IMR-90 (cell line): ENCODE measurements at regions not wholly inside any gene's neighbourhood (a gene's known extent, or its start where the extent isn't known, plus 50 kb on each side); places are given as distances from the start of the nearest gene placed in this dataset.
"Not testable (repeated sequence)": the region's sequence is repeated elsewhere in the genome, so short reads cannot be mapped to it uniquely, and the experiment has no call there.

Experiments
- ATAC-seq: fragments of 200-7000 bp; cut with Tn5 transposase; 2 replicates; pipeline ENCODE4 v1.9.1; 2020; ENCODE audit warnings: low read depth, mild to moderate bottlenecking, moderate library complexity
- BruUV-seq: library from RNA; stranded (reverse); fragments of 400-500 nt; replicated peaks from 2 replicates; lab custom pipeline; 2021; lab: Mats Ljungman, UMichigan
- CTCF ChIA-PET: fragments of 300-600 bp; formaldehyde crosslinking; extraction: SDS; loops from one replicate; lab custom pipeline; 2021; ENCODE audit warnings: antibody characterized with exemption; lab: Yijun Ruan, JAX
- POLR2A ChIA-PET: fragments of 300-600 bp; sonication (Branson Sonifier 250); formaldehyde crosslinking; loops from one replicate; lab custom pipeline; 2022; ENCODE audit warnings: antibody characterized with exemption; ENCODE audit not compliant: unreplicated experiment; lab: Charles Lee
- DNase-seq: peaks from one replicate; pipeline ENCODE4 v3.0.0; 2013
- H2AFZ ChIP-seq: replicated peaks from 2 replicates; pipeline ENCODE3; 2013; ENCODE audit warnings: low read length, mild to moderate bottlenecking; ENCODE audit not compliant: poor library complexity
- H2AK5ac ChIP-seq: 2 replicates; pipeline ENCODE4 v1.6.1; 2013; ENCODE audit warnings: low read depth, low read length, inconsistent platforms
- H2AK9ac ChIP-seq: replicated peaks from 2 replicates; pipeline ENCODE3; 2013; ENCODE audit warnings: mild to moderate bottlenecking, low read depth, low read length, moderate library complexity; ENCODE audit not compliant: poor library complexity
- H2BK120ac ChIP-seq: 2 replicates; pipeline ENCODE4 v1.6.1; 2013; ENCODE audit warnings: low read depth, low read length, inconsistent platforms
- H2BK15ac ChIP-seq: 3 replicates; pipeline ENCODE4 v1.6.1; 2013; ENCODE audit warnings: low read depth, low read length, inconsistent platforms
- H2BK20ac ChIP-seq: 2 replicates; pipeline ENCODE4 v1.6.1; 2013; ENCODE audit warnings: low read depth, mild to moderate bottlenecking, inconsistent platforms, low read length, moderate library complexity
- H2BK5ac ChIP-seq: 2 replicates; pipeline ENCODE4 v1.6.1; 2013; ENCODE audit warnings: mild to moderate bottlenecking, low read depth, low read length, inconsistent platforms; ENCODE audit not compliant: poor library complexity, severe bottlenecking
- H3K14ac ChIP-seq: replicated peaks from 2 replicates; pipeline ENCODE4 v1.6.1; 2013; ENCODE audit warnings: low read depth, low read length, inconsistent platforms
- H3K18ac ChIP-seq: 2 replicates; pipeline ENCODE4 v1.6.1; 2013; ENCODE audit warnings: low read depth, low read length, control low read depth
- H3K23ac ChIP-seq: 2 replicates; pipeline ENCODE4 v1.6.1; 2013; ENCODE audit warnings: low read depth, low read length, inconsistent platforms
- H3K27ac ChIP-seq: 2 replicates; pipeline ENCODE4 v1.5.1; 2013; ENCODE audit warnings: mild to moderate bottlenecking, control low read depth, low read length; ENCODE audit not compliant: insufficient read depth
- H3K27me3 ChIP-seq: 2 replicates; pipeline ENCODE4 v1.6.1; 2013; ENCODE audit warnings: low read length; ENCODE audit not compliant: control insufficient read depth, insufficient read depth
- H3K36me3 ChIP-seq: 2 replicates; pipeline ENCODE4 v1.6.1; 2013; ENCODE audit warnings: low read length, mixed read lengths; ENCODE audit not compliant: control insufficient read depth, insufficient read depth
- H3K4ac ChIP-seq: 2 replicates; pipeline ENCODE4 v1.6.1; 2013; ENCODE audit warnings: low read depth, low read length, inconsistent platforms
- H3K4me1 ChIP-seq: 2 replicates; pipeline ENCODE4 v1.6.1; 2013; ENCODE audit warnings: low read length, mixed read lengths; ENCODE audit not compliant: control insufficient read depth, insufficient read depth
- H3K4me2 ChIP-seq: 2 replicates; pipeline ENCODE4 v1.6.1; 2013; ENCODE audit warnings: low read depth, mild to moderate bottlenecking, control low read depth, low read length, moderate library complexity
- H3K4me3 ChIP-seq: 2 replicates; pipeline ENCODE4 v1.5.1; 2013; ENCODE audit warnings: low read depth, mild to moderate bottlenecking, control low read depth, low read length, moderate library complexity; ENCODE audit not compliant: insufficient read depth
- H3K56ac ChIP-seq: 2 replicates; pipeline ENCODE4 v1.6.1; 2013; ENCODE audit warnings: low read length, inconsistent platforms; ENCODE audit not compliant: insufficient read depth; ENCODE audit errors: extremely low read depth
- H3K79me1 ChIP-seq, 2 experiments: 2 replicates each; pipeline ENCODE4 v1.6.1; 2013; ENCODE audit warnings: low read length in 2 of 2, inconsistent platforms in 1 of 2, low read depth in 1 of 2
- H3K9ac ChIP-seq: 2 replicates; pipeline ENCODE4 v1.6.1; 2013; ENCODE audit warnings: low read depth, low read length, control low read depth
- H3K9me1 ChIP-seq: 2 replicates; pipeline ENCODE4 v1.6.1; 2013; ENCODE audit warnings: low read length, inconsistent platforms; ENCODE audit not compliant: insufficient read depth
- H3K9me3 ChIP-seq: 2 replicates; pipeline ENCODE4 v1.6.1; 2013; ENCODE audit warnings: low read length; ENCODE audit not compliant: control insufficient read depth, insufficient read depth
- H4K20me1 ChIP-seq: 2 replicates; pipeline ENCODE4 v1.6.1; 2013; ENCODE audit warnings: low read length, inconsistent platforms; ENCODE audit not compliant: insufficient read depth
- H4K5ac ChIP-seq: 2 replicates; pipeline ENCODE4 v1.6.1; 2013; ENCODE audit warnings: mild to moderate bottlenecking, low read depth, low read length, control low read depth
- H4K8ac ChIP-seq, 2 experiments: 2 replicates each; pipeline ENCODE4 v1.6.1; 2013; ENCODE audit warnings: low read depth in 2 of 2, low read length in 2 of 2, control low read depth in 1 of 2, inconsistent platforms in 1 of 2
- H4K91ac ChIP-seq: 2 replicates; pipeline ENCODE4 v1.6.1; 2013; ENCODE audit warnings: low read depth, low read length, inconsistent platforms; ENCODE audit not compliant: insufficient read depth
- WGBS, 2 experiments: methylation state at CpG; one replicate each; pipeline versions ENCODE4 v1.1.5 to v1.1.7; 2013; ENCODE audit warnings: missing lambda C conversion rate in 2 of 2; ENCODE audit not compliant: insufficient read length in 1 of 2; ENCODE audit errors: extremely low coverage in 2 of 2; 5-methylcytosine and 5-hydroxymethylcytosine counted together
- dilution Hi-C: fragments of 300-500 bp; cut with HindIII; formaldehyde crosslinking; loops from one replicate; pipeline ENCODE4 v1.14.3; 2018; ENCODE audit warnings: low sequenced_read_pairs; ENCODE audit not compliant: unreplicated experiment
- in situ Hi-C: fragments of 300-500 bp; cut with MboI; formaldehyde crosslinking; loops from 3 replicates; pipeline ENCODE4 v1.14.3; 2019; ENCODE audit warnings: low sequenced_read_pairs, inconsistent platforms, mixed read lengths
- intact Hi-C: fragments of 100-400 bp; cut with micrococcal nuclease; formaldehyde crosslinking; loops from 2 replicates; pipeline ENCODE4 v1.10.0; 2022

DNA sequence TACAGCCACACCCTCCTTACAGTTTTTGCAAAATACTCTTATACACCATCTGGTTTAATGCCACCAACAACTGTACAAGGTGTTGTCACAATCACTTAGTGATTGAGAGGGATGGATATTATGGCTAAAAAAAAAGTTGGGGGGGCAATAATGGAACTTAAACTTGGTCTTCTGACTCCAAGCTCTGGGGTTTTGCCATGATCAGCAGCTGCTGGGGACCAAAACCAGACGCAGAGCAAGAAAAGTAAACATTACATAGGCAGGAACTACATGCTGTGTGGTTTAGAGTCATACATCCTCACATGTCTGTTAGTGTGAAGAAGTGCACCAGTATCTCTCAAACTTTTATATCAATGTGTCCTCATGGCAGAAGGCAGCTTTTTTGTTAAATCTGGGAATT lies 152.4 kb downstream of the TBC1D2B start:
- BruUV-seq, H3K79me1 ChIP-seq, H3K9me3 ChIP-seq, H3K4me2 ChIP-seq, H3K18ac ChIP-seq, dilution Hi-C loops, H3K4me1 ChIP-seq, CTCF ChIA-PET, H3K14ac ChIP-seq, DNase-seq, H2AFZ ChIP-seq, POLR2A ChIA-PET, H2BK120ac ChIP-seq, H4K20me1 ChIP-seq, H3K23ac ChIP-seq, intact Hi-C loops, H2BK5ac ChIP-seq, H3K27me3 ChIP-seq, H3K4me3 ChIP-seq, H3K27ac ChIP-seq, H4K5ac ChIP-seq, H3K9me1 ChIP-seq, H2BK15ac ChIP-seq, H4K8ac ChIP-seq, in situ Hi-C loops, H3K9ac ChIP-seq, H3K4ac ChIP-seq, H3K56ac ChIP-seq, H2BK20ac ChIP-seq, H4K91ac ChIP-seq, ATAC-seq, H2AK9ac ChIP-seq, H3K36me3 ChIP-seq, H2AK5ac ChIP-seq: not testable (repeated sequence)
- WGBS, 2 experiments = no CpG with 5 or more reads among the region's 1 CpG
